ENCODE measurements at regions not wholly inside any gene's neighbourhood (a gene's known extent, or its start where the extent isn't known, plus 50 kb on each side); places are given as distances from the start of the nearest gene placed in this dataset.

GRCh38 chr9:108245901-108246300 is 609.9 kb downstream of the ACTL7B start:
- Histone ChIP-seq H3K4me2 (ENCODE audit: low read length) (no peak overlapping the region), H3K4me3 (ENCODE audit: low read length) (no peak overlapping the region), H3K9me3 (ENCODE audit: control insufficient read depth, insufficient read depth, low read length) (peaks cover 3% of the 10 kb centered on the region; the same call in 1 of the 2 replicates), H3F3A (ENCODE audit: control insufficient read depth, insufficient read depth) (no peaks in the 10 kb centered on the region), H3K27ac (ENCODE audit: low read depth, low read length) (no peak overlapping the region), H3K4me1 (ENCODE audit: control insufficient read depth, low read length) (no peaks in the 10 kb centered on the region), H3K36me3 (ENCODE audit: control insufficient read depth, low read length) (no peaks in the 10 kb centered on the region), H3K79me2 (ENCODE audit: control insufficient read depth, low read length) (no peaks in the 10 kb centered on the region), H4K20me1 (ENCODE audit: control insufficient read depth, insufficient read depth, low read depth, low read length) (no peaks in the 10 kb centered on the region), H3K9me2 (replicated peaks; ENCODE audit: control insufficient read depth, low read length) (no peaks in the 10 kb centered on the region), H3K27me3 (ENCODE audit: control insufficient read depth, low read length) (no peaks in the 10 kb centered on the region)
- TF ChIP-seq EZH2phosphoT487 (IDR thresholded peaks at IDR 0.05; ENCODE audit: borderline replicate concordance, low read length), result no peak
- no peak for TF ChIP-seq CTCF (IDR thresholded peaks at IDR 0.05; ENCODE audit: low read depth, low read length, poor library complexity, severe bottlenecking)

DNA sequence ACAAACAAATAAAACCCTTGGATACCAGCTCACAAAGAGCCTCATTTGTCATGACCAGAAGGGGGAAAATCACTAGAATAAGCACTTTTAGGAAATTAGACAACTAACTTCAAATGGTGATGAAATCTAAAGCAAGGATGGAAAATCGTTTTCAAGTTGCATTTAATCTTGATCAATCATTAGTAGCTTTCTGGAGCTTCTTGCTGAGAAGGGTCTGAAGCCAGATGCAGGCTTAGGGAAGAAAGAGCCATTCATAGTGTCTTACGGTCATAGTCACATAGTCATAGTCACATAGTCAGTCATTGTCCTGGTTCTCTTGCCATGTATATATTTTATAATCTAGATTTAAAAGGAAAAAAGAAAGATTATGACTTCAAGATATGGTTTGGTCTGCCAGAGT is 610.5 kb downstream of the ACTL7B start:
- Histone ChIP-seq H3K4me3 (ENCODE audit: low read length) (no peak overlapping the region), H4K20me1 (ENCODE audit: control insufficient read depth, insufficient read depth, low read depth, low read length) (no peaks in the 10 kb centered on the region), H3K9me3 (ENCODE audit: control insufficient read depth, insufficient read depth, low read length) (peaks cover 3% of the 10 kb centered on the region; the same call in 1 of the 2 replicates)

GRCh38 chr9:108244686-108245085 is 611.1 kb downstream of the ACTL7B start:
- TF ChIP-seq EZH2phosphoT487 (IDR thresholded peaks at IDR 0.05; ENCODE audit: borderline replicate concordance, low read length) (no peak), CTCF (IDR thresholded peaks at IDR 0.05; ENCODE audit: low read depth, low read length, poor library complexity, severe bottlenecking) (no peak)
- Histone ChIP-seq H3K79me2 (ENCODE audit: control insufficient read depth, low read length) (no peaks in the 10 kb centered on the region), H3K4me3 (ENCODE audit: low read length) (no peak overlapping the region), H3K27ac (ENCODE audit: low read depth, low read length) (no peak overlapping the region), H3K9me2 (replicated peaks; ENCODE audit: control insufficient read depth, low read length) (no peaks in the 10 kb centered on the region), H3K9me3 (ENCODE audit: control insufficient read depth, insufficient read depth, low read length) (peaks cover 3% of the 10 kb centered on the region; the same call in 1 of the 2 replicates), H4K20me1 (ENCODE audit: control insufficient read depth, insufficient read depth, low read depth, low read length) (no peaks in the 10 kb centered on the region), H3F3A (ENCODE audit: control insufficient read depth, insufficient read depth) (no peaks in the 10 kb centered on the region), H3K4me2 (ENCODE audit: low read length) (no peak overlapping the region), H3K27me3 (ENCODE audit: control insufficient read depth, low read length) (no peaks in the 10 kb centered on the region), H3K4me1 (ENCODE audit: control insufficient read depth, low read length) (no peaks in the 10 kb centered on the region), H3K36me3 (ENCODE audit: control insufficient read depth, low read length) (no peaks in the 10 kb centered on the region)

More for the DNA sequence above, 610.5 kb downstream of the ACTL7B start:
- Histone ChIP-seq H3K9me2 (replicated peaks; ENCODE audit: control insufficient read depth, low read length) (no peaks in the 10 kb centered on the region), H3F3A (ENCODE audit: control insufficient read depth, insufficient read depth) (no peaks in the 10 kb centered on the region), H3K79me2 (ENCODE audit: control insufficient read depth, low read length) (no peaks in the 10 kb centered on the region), H3K27ac (ENCODE audit: low read depth, low read length) (no peak overlapping the region), H3K27me3 (ENCODE audit: control insufficient read depth, low read length) (no peaks in the 10 kb centered on the region), H3K4me1 (ENCODE audit: control insufficient read depth, low read length) (no peaks in the 10 kb centered on the region), H3K4me2 (ENCODE audit: low read length) (no peak overlapping the region), H3K36me3 (ENCODE audit: control insufficient read depth, low read length) (no peaks in the 10 kb centered on the region)
- TF ChIP-seq CTCF (IDR thresholded peaks at IDR 0.05; ENCODE audit: low read depth, low read length, poor library complexity, severe bottlenecking) (no peak), EZH2phosphoT487 (IDR thresholded peaks at IDR 0.05; ENCODE audit: borderline replicate concordance, low read length) (no peak)
